ENCODE measurements at regions not wholly inside any gene's neighbourhood (a gene's known extent, or its start where the extent isn't known, plus 50 kb on each side); places are given as distances from the start of the nearest gene placed in this dataset.
"Not testable (repeated sequence)": the region's sequence is repeated elsewhere in the genome, so short reads cannot be mapped to it uniquely, and the experiment has no call there.

DNA sequence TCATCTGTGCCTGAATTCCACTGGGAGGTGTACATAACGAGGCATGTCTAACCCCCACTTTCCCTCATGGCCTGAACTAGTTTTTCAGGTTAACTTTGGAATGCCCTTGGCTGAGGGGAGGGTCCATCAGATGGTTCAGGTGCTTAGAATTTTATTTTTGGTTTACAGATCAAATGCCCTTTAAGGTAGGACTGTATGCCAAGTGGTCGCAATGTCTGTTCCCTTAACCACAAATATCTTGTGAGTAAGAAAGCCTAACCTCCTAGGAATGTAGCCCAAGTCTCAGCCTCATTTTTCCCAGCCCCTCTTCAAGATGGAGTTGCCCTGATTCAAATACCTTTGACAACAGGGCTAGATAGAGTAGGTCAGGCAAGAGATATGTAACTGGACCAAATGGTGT is 78.4 kb downstream of the RNASET2 start:
- DNase-seq = no peak

DNA sequence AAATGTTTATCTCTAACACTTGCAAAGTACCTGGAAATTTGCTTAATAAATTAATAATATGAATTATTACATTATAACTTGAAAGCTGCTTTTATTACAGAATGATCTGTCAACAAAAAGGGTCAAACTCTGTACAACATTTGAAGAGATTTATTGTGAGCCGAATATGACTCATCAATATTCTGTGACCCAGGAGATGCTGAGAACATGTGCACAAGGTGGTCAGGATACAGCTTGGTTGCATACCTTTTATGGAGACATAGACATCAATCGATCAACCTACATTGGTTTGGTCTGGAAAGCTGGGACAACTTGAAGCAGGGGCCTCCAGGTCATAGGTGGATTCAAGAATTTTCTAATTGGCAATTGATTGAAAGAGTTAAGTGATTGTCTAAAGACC is 79.0 kb downstream of the RNASET2 start:
- DNase-seq = no peak

DNA sequence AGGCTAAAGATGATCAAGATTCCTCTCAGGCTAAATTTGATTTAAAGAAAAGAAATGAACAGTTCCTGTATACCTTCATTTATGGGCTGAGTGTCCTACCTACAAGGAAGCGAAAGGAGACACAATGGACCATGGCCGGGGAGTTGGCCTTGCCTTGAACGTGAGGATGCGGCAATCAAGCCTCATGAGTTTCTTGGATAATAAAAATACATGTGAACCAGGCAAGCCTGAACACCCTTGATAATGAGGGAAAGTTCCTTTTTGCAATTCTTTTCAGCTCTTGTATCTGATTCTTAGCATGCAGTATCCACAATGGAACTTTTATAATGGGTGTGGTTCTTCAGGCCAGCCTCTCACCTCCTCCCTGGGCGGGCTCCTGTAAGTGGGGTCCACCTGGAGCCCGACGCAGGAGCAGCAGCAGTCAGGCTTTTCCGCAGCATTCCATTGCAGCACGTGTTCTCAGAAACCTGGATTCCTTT is 83.8 kb downstream of the RNASET2 start:
- no peak for DNase-seq

DNA sequence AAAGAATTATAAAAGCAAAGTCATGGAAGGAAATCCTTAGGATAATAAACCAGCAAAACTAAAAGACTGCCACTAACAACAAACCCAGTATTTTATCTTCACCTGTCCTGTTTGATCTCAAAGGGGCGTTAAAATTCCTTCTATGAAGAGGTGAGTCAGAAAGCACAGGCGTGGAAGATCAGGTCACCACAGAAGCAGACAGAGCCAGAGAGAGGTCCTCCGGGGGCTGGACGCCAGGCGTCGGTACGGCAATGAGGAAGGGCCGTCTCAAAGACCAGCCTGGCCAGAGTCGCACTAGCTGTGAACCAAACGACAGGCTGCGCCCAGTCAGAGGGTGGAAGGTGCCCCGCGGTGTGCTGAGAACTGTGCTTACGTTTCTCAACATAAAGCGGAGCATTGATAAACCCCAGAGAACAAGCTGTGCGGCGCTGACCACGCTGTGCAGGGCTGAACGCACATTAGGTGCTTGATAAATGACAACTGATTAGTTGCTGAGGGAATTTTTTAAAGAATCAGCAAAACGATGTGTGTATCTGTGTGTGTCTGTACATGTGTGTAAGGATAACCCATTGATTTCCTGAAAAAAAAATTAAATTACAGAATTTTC is 85.6 kb downstream of the RNASET2 start:
- no peak for DNase-seq

DNA sequence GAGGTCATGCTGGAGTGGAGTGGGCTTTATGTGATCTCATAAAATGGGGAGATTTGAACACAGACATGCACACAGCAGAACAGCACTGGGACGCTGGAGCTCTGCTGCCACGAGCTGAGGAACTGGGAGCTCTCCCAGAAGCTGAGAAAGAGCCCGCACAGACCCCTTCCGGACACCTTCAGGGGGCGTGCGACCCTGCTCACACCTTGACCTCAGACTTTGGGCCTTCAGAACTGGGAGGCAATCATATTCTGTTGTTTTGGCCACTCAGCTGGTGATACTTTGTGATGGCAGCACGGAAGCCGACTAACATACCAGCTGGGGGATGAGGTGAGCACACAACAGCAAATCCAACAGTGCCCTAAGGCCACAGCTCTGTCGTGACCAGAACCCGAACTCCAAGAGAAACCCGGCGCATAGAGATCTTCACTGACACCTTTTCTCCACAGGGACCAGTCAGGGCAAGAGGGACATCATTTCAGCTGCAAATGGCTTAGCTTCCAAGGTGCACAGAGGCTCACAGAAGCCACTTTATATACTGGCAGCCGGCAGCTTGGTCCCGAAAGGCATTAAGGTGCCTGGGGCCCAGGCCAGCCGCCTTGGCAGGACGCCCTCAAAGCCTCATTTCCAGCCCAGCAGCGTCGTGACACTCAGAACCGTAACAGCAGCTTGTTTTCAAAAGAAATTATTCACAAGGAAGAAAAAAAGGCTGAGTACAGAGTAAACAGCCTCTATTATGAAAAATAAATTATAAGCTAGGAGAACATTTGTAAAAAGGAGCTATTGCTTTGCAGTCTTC is 89.3 kb downstream of the RNASET2 start:
- DNase-seq = no peak

DNA sequence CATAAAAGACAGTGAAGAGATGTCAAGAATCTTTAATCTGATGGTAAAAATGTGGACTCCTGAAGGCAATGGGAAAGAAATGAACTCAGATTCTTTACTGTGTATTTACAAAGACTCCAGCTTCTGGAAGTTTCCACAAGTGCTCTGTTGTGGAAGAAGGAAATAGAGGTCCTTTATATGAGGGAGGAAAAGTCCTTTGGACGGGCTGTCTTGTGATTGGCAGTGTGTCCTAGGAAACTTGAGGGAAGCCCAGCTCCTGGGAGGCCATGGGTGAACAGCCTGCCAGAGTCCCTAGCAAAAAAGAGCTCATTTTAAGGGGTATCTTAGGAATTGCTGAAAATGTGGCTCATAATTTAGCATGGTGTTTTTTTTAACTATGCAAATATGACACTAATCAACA is 92.0 kb downstream of the RNASET2 start:
- no peak for DNase-seq

DNA sequence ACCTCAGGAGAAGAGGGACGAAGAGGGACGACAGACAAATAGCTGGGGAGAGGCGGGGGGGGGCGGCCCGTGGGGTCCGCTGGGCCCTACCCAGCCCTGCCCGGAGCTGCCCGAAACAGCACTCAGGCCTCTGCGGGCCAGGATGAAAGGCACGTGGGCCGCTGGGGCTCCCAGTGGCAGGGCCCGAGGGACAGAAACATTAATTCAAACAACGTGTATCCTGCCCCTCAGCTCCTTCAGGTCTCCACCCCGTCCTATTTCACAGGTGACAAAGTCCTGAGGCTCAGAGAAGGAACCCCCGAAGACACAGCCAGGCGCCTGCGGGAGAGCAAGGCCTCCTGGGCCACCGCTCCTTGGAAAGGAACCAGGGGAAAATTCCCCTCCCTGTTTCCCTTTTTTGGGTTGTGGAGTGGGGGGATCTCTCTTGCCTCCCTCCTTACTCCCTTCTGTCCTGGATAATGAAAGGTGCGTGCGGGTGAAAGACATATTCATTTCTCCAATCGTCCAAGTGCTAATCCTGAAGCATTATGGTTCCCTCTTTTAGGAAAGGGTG is 93.3 kb downstream of the RNASET2 start:
- DNase-seq = no peak

DNA sequence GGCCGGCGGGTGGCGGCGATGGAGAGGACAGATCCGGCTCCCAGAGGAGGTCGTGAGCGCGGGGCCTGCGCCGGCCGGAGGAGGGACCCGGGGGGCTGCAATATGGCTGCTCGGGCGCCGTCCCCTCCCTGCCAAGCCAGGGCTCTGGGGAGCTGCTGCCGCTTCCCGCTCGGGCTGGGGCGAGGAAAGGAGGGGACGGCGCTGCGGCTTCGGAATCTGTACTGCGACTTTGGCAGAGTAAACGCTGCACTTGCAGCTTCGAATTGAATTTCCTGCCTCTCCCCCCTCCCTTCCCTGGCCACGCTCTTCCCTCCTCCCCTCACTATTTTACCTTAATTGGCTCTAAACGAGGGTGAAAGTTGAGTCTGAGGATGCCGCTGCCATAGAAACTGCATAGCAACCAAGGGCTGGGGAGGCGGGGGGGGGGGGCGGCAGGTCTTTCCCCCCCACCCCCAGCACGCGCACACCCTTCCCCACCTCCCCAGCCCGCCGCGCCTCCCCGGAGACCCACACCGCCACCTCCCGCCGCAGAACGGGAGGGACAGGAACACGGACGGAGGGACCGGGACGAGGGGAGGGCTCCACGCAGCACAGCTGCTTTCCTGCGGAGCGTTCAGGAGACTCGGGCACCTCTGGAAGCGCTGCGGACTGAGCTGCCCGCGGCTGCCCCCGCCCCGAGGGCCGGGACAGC is 93.9 kb downstream of the RNASET2 start:
- DNase-seq = peak in 1 of 2 experiments; percentile 6

DNA sequence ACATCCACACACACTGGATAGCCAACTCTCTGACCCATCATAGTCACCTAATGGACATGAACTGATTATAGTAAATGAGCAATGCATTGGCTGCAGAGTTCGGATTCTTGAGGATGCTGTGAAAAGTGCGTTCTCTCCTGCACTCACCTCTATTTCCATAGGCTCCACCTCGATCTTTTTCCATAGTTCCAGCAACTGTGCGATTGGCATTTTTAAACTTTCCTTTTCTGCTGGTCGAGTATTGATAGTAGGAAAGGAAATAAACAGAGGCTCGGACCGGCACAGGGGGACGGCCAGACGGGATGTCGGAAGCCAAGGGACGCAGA is 94.4 kb downstream of the RNASET2 start:
- DNase-seq = no peak

DNA sequence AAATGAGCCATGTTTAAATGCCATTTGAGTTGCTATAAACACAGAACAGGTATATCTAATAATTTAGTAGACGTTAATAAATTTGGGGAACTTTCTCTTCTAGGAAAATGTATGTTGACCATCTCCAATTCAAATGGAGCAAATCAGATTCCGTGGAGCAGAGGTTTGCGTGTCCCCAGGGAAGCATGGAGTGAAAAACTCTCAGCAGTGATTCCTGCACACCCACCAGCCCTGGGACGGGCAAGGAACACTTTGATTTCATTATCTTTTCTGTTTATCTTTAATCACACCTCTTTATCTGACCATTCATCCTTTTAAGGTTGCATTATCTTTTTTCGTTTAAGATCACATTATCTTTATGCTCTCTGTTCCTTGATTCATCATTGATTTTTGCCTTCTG is 95.0 kb downstream of the RNASET2 start:
- no peak for DNase-seq

DNA sequence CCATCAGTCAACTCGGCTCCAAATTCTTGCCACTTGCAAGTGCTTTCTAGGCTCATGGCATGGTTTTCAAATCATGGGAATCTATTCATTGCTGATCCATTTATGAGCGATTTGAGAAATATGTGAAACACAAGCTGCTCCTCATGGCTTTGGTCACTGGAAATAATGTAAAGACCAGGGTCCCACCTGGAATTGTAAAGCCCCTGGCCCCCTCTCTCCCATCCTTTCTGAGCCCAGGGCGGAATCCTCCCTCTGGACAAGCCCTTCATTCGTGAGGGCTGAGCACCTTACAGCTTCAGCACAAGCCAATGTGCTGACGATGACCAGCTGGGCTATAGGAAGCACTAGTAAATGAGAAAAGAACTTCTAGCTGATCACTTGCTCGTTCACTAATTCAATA is 96.0 kb downstream of the RNASET2 start:
- DNase-seq = no peak

DNA sequence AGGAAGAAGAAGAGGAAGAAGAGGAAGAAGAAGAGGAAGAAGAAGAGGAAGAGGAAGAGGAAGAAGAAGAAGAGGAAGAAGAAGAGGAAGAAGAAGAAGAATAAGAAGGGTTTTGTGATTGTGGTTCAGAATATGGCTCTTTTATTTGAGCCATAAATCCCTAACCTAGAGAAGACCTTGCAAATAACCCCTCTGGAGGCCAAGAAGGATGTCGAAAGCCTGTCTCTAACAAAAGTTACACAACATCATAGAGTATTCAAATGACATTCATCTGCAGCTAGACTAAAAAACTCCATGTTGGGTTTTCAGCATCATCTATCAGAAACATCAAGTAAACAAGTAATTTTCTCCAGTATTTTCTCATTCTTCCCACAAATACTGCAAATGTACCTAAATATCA is 100.9 kb downstream of the RNASET2 start:
- DNase-seq = no peak

DNA sequence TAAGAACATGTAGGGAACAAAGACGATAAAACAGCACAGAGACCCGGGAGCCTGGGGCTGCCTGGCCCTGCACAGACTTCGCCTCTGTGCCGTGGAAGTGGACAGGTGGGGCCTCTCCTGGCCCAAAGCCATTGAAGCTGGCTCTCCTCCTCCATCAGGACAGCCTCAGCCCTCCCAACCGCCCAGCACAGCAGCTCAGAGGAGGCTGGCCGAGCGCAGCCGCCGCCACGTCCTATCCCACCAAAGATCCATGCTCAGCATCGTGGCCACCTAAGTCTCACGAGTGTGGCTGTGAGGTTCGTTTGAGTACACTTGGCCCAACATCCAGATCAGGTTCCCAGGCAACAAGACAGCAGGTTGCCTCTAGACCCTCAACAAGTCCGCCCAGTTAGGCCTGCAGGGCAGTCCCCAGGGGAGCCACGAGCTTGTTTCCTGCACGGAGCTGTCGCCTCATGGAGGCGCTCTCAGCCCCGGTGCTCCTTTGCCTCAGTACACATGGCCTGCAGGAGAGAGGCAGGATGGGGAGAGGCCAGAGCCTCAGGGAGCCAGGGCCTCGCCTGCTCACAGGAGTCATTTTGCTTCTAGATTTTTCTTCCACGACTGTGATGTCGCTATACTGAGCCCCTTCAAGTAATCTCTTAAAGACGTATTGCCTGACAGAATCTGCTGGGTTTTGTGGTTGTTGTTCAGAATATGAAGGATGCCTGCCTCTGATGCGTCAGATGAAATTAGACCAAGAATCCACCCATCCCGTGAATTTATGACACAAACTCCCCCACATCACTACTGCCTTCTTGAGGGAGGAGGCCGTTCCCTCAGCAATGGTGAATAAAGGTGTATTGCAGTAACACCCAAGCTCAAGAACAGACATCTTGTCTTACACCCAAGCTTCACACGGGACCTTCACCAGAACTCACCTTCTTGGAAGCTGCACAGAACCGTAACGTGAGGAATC is 102.7 kb downstream of the RNASET2 start:
- DNase-seq = no peak

DNA sequence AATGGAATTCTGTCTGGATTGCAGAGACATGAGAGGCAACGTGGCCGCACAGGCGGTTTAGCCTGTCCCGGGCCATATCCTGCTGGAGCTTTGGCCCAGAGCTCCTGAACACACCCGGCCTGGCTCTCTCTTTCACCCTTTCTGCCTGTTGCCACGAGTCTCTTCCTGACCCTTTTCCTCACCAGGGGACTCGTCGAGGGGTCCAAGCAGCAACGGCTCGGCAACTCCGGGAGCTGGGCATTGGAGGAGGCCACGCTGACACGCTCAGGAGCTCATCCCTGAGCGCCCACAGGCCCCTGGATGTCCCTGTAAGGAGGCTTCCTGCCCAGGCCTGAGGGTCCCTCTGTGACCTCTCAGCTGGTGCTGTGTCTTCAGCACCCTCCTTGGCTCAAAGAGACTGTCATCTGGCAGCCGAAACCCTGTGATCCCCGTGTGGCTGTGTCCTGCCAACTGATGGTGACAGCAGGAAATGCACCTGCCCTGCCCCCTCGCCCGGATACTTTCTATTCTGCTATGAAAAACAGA is 103.8 kb downstream of the RNASET2 start:
- no peak for DNase-seq

DNA sequence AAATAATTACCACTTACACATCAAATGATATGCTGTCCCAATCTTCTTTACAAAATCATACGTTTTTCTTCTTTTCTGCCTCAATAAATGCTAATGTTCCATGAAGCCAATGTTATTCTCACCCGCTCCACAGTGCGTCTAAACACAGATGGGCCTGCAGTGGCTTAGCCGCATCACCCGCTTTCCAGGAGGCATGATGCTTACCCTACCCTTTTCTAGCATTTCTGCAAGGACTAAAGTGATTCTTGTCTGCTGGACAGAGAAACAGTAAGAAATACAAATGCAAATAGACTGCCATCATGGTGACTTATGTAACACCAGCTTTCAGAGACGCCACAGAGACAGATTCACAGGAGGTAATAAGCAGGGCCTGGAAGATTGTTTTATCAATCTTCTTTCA is 104.4 kb downstream of the RNASET2 start:
- no peak for DNase-seq

DNA sequence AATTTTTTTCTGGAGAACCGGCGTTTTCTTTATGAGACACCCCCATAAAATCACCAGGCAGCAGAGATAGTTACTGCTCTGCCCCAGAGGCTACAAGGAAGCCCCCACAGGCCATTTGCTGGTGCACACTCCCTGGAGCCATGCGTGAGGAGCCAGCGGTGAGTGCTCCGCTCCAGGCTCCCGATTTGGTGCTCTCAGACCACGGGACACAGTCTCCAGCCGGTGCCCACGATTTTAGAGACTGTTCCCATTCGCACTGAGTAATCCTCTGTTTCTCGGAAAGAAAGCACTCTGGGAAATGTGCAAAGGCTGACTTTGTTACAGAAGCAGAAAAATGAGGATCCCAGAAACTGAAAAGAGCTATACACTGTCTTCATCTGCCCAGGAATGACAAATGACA is 104.9 kb downstream of the RNASET2 start:
- DNase-seq = no peak

DNA sequence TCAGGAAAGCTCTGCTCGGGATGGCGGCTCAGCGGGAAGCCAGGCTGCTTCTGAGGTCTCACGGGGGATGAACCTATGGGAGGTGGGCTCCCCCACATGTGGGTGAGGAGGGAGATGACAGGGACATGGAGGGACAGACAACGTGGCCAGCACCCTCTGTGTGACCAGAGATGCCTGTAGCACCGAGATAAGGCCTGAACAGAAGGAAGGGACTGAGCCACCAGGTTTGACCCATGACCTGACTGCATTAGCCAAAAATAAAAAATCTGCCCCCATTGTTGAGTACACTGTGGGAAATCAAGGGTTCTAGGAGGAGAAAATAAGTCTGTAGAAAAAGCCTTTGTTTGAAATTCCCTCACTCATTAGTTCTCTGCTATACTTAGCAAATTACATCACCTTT is 105.7 kb downstream of the RNASET2 start:
- no peak for DNase-seq

DNA sequence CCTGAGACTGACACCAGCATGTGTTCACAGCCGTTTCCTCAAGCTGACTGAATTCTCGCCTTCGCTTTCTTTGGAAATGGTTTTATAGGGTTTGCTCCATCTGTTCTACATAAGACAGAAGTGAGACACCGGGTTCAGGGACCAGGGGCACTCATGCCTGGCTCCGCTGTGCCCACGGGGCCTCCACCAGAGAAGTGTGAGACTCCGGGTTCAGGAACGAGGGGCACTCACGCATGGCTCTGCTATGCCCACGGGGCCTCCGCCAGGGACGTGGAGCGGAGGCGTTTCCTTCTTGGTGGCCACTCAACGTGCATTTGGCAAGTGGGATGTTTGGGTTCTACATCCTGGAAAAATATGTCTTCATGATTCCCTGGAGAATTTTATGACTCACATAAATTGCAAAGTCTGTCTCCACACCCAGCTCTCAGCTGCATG is 106.6 kb downstream of the RNASET2 start:
- no peak for DNase-seq

DNA sequence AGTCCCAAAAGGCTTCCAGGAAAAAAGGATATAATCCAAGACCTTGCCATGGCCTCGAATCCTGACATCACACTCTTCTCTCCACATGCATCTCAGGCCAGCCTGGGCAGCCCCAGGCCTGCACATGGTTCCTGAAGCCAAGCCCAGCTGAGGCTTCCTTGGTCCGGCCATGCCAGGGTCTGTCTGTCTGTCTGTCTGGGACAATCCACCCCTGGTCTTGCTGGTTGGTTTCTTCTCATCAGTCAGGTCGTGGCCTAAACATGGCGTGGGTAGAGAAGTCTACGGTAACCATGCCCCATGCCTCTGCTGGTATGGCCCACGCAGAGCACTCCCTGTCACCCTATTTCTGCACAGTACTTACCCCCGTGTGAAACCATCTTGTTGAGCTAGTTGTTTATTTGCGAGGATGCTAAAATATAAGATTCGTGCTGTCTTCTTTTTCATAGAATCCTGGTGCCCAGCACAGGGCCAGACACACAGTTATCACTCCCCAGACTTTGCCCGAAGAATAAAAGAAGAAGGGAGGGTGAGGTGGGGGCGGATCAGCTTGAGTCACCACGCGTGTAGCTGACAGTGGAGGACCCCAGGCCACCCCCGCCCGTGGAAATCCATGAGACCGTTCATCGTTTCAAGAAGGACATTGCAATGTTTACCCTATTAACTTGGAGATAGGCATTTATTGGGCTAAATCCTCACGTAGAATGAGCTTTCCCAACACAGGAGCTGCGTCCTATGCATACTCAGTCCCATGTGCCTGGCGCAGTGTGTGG is 107.2 kb downstream of the RNASET2 start:
- DNase-seq = no peak

DNA sequence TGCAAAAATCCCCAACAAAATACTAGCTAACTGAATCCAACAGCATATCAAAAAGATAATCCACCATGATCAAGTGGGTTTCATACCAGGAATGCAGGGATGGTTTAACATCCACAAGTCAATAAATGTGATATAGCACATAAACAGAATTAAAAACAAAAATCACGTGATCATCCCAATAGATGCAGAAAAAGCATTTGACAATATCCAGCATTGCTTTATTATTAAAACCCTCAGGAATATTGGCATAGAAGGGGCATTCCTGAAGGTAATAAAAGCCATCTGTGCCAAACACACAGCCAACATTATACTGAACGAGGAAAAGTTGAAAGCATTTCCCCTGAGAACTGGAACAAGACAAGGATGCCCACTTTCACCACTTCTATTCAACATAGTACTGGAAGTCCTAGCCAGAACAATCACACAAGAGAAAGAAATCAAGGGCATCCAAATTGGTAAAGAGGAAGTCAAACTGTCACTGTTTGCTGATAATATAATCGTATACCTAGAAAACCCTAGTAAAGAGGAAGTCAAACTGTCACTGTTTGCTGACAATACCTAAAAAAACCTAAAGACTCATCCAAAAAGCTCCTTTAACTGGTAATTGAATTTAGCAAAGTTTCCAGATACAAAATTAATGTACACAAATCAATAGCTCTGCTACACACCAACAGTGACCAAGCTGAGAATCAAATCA is 109.8 kb downstream of the RNASET2 start:
- DNase-seq = not testable (repeated sequence)

DNA sequence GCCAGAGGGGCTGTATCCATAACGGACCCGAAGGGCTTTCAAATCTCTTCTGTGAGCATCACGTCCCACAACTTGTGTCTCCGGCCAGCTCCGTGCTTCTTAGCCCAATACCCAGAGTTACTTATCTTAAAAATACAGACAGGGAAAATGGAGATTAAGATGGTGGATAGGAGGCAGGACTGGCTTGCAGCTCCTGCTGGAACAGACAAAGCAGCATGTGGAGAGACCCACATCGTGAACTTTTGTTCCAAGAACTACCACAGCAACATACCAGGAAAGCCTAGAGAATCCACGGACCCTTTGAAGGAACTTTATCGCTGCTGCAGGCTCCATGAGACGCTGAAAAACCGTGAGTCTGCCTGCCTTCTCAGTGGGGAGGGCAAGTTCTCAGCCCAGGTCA is 113.7 kb downstream of the RNASET2 start:
- DNase-seq = no peak
